ENCODE measurements at regions not wholly inside any gene's neighbourhood (a gene's known extent, or its start where the extent isn't known, plus 50 kb on each side); places are given as distances from the start of the nearest gene placed in this dataset.

DNA sequence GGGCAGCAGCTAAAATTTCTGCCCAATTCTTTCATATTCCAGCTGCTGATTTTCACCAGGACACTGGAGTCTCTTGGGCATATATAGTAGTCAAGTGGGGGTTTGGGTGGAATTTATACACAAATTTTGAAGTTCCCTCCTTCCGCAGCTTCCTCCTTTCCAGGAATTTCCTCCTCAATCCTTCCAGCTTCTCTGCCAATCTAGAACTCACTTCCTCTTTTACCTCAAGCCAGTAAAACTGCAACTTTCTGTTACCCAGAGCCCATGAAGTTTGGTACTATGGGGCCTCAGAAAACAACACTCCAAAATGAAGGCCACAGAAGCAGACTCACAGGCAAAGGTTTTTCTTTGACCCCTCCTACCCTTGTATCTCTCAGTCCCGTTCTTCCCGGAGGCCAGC is 51.7 kb upstream of the G2E3 start:
- ATAC-seq (ENCODE audit: low read depth in 2 of 2), result no peak

More for the DNA sequence above, 51.7 kb upstream of the G2E3 start:
- DNase-seq, result no peak
- Mint-ChIP-seq H3K9me3 (peaks cover 0 to 3% (median 0%) of the 10 kb centered on the region in 7 donors), H3K27me3 (peaks cover 25 to 43% (median 29%) of the 10 kb centered on the region in 3 donors), H3K4me1 (no peaks in the 10 kb centered on the region), H3K4me3 (no peak overlapping the region), H3K27ac (no peak overlapping the region), H3K36me3 (no peaks in the 10 kb centered on the region)
